GM13976 (cell line): ENCODE measurements at regions not wholly inside any gene's neighbourhood (a gene's known extent, or its start where the extent isn't known, plus 50 kb on each side); places are given as distances from the start of the nearest gene placed in this dataset.

Source experiments
- DNase-seq: peaks from one replicate; pipeline ENCODE4 v3.0.0; 2012; ENCODE audit warnings: low spot score
- in situ Hi-C: fragments of 300-500 bp; cut with MboI; formaldehyde crosslinking; loops from one replicate; pipeline ENCODE4 v1.12.0; 2022; ENCODE audit warnings: low sequenced_read_pairs, mixed read lengths, inconsistent platforms; ENCODE audit not compliant: unreplicated experiment
- TF ChIP-seq, protein P1 (sequence below): IDR thresholded peaks from 2 replicates; pipeline ENCODE4 v1.5.1; 2012; ENCODE audit warnings: borderline replicate concordance, mild to moderate bottlenecking; ENCODE audit not compliant: insufficient read depth; ENCODE audit errors: extremely low read depth, missing control alignments, control extremely low read depth

DNA sequence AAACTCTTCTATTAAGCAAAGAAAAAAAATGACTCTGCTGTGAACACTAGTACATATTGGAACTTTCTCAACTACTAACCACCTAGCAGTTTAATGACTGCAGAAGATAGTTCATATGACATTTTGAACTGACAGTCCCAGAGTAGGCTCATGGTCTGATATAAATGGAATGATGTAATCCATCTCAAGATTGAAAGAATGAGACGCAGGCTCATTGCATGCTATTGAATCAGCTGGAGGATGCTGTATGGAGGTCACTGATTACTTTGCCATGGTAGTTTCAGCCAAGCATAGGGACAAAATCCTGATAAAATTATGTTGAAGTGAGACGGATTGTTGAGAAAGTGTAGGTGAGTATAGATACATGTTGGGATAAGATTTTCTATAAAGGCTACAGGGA lies 217.6 kb upstream of the SEMA3E start:
- in situ Hi-C loops = no loop called here
- DNase-seq = no peak
- TF ChIP-seq, protein P1, sequence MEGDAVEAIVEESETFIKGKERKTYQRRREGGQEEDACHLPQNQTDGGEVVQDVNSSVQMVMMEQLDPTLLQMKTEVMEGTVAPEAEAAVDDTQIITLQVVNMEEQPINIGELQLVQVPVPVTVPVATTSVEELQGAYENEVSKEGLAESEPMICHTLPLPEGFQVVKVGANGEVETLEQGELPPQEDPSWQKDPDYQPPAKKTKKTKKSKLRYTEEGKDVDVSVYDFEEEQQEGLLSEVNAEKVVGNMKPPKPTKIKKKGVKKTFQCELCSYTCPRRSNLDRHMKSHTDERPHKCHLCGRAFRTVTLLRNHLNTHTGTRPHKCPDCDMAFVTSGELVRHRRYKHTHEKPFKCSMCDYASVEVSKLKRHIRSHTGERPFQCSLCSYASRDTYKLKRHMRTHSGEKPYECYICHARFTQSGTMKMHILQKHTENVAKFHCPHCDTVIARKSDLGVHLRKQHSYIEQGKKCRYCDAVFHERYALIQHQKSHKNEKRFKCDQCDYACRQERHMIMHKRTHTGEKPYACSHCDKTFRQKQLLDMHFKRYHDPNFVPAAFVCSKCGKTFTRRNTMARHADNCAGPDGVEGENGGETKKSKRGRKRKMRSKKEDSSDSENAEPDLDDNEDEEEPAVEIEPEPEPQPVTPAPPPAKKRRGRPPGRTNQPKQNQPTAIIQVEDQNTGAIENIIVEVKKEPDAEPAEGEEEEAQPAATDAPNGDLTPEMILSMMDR = no peak

DNA sequence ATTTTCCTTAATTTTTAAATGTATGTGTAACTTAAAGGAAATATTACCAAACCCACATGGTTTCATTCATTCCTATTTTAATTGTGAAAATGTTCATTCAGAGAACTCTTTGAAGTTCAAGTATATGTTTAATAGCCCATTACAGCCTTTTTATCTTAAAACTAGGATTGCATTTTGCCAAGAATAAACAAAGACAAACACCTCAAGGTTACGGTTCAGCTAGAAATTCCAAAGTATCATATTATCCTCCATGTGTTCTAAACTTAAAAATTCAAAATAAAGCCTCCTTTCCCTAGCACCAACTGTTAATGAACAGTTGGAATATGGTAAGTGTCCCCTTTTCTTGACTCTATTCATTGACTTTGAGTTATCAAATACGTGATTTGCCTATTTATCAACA lies 215.6 kb upstream of the SEMA3E start:
- no peak for DNase-seq
- in situ Hi-C loops = no loop called here
- TF ChIP-seq, protein P1 = no peak

DNA sequence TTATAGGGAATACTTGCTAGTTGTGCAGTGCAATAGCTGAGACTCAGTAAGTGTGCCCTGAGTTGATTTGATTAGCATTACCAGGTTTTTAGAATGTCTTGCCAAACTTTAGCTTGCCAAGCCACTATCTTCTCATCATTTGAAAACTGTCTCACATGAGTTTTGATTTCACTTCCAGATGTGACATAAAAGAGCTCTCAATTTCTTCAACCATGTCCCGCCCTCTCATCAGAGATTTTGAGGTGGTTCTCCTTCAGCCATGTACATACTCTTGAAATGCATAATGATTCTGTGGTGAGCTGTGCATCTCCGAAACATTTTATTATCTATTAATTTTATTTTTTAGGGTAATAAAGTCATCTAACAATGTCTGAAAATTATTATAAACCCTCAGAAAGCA lies 215.0 kb upstream of the SEMA3E start:
- TF ChIP-seq, protein P1 = no peak
- DNase-seq = no peak
- in situ Hi-C loops = no loop called here

DNA sequence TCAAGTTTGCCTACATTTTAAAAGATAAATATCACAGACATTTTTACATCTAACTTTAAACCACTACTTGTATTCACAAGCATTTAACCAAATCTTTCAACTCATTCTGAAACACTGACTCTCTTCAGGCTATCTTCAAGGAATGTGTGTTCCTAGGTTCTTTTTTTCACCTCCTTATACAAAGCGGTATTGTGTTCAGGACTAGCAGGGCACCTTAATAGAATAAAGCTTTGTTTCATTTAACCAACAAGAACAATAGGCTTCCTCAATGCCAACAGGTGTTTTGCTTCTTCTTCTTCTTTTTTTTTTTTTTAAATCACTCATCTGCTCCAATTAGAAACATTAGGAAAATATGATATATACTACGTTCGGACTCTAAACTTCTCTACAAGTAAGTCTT lies 212.9 kb upstream of the SEMA3E start:
- no peak for DNase-seq
- TF ChIP-seq, protein P1 = no peak
- in situ Hi-C loops = no loop called here

DNA sequence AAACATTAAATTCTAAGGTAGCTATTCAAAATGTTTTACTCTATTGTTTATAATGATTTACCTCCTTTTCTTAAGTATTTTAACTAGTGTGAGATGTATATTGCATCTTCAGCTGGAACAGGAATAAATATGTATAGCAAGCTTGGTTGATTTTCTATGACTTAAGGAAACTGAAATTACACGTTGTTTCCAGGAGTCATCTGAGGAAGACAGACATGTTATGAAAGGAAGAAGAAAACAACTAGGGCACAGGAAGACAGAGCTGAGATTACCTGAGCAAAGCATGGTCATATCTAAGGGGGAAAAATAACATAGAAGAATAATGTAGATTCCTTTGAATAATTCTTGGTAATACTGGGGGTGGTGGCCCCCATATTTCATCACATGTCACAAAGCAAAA lies 210.9 kb upstream of the SEMA3E start:
- in situ Hi-C loops = no loop called here
- no peak for DNase-seq
- TF ChIP-seq, protein P1 = no peak

DNA sequence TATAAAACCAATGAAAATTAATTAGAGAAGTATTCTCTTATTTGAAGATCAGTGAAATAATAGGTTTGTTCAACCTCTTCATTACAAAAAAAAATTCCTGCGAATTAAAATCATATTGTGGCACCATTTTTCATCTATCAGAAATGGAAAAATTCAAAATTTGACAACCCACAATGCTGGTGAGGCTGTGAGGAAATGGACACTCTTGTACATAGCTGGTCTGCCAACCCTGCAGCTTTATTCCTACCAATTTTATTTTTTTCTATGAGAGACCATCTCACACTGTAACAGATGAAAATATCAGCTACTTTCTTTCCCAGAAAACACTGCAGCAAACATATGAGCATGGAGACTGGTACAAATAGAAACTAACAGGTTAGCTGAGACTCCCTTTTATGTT lies 208.8 kb upstream of the SEMA3E start:
- no peak for DNase-seq
- TF ChIP-seq, protein P1 = no peak
- in situ Hi-C loops = no loop called here

DNA sequence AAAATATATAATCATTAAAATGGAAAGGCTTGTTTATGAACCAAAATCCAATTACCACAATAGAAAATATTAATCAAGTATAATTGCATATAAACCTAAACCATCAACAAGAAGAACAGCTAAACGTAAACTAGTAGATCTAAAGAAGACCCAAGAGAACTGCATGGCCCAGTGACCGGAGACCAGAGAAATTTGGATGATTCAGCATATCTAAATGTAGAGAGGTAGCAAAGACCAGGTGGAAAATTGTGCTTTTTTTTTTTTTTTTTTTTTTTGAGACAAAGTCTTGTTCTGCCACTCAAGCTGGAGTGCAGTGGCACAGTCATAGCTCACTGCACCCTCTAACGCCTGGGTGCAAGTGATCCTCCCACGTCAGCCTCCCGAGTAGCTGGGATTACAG lies 207.2 kb upstream of the SEMA3E start:
- in situ Hi-C loops = no loop called here
- no peak for DNase-seq
- TF ChIP-seq, protein P1 = no peak
